ENCODE measurements at regions not wholly inside any gene's neighbourhood (a gene's known extent, or its start where the extent isn't known, plus 50 kb on each side); places are given as distances from the start of the nearest gene placed in this dataset.
A peak's percentile ranks its signal among the peaks of the same experiment; 100 is the strongest.

- TF ChIP-seq ZNF101 (CRISPR knock-in tag; IDR thresholded peaks at IDR 0.05; ENCODE audit: borderline replicate concordance, low read depth): no peak; the same call in 1 of the 2 replicates
- TF ChIP-seq ZNF782 (CRISPR knock-in tag; IDR thresholded peaks at IDR 0.05; ENCODE audit: borderline replicate concordance): peak; percentile 82
- peak; percentile 75; the same call in 1 of the 2 replicates for TF ChIP-seq ZNF160 (CRISPR knock-in tag; IDR thresholded peaks at IDR 0.05)
- peak; percentile 95 for TF ChIP-seq ZNF138 (CRISPR knock-in tag; IDR thresholded peaks at IDR 0.05; ENCODE audit: low read depth)
- peak; percentile 75 for TF ChIP-seq ZNF230 (CRISPR knock-in tag; IDR thresholded peaks at IDR 0.05)
- no peak for TF ChIP-seq ATF1 (CRISPR knock-in tag; IDR thresholded peaks at IDR 0.05)
- TF ChIP-seq SMYD3 (CRISPR knock-in tag; IDR thresholded peaks at IDR 0.05): peak; percentile 80
- TF ChIP-seq, protein P1, sequence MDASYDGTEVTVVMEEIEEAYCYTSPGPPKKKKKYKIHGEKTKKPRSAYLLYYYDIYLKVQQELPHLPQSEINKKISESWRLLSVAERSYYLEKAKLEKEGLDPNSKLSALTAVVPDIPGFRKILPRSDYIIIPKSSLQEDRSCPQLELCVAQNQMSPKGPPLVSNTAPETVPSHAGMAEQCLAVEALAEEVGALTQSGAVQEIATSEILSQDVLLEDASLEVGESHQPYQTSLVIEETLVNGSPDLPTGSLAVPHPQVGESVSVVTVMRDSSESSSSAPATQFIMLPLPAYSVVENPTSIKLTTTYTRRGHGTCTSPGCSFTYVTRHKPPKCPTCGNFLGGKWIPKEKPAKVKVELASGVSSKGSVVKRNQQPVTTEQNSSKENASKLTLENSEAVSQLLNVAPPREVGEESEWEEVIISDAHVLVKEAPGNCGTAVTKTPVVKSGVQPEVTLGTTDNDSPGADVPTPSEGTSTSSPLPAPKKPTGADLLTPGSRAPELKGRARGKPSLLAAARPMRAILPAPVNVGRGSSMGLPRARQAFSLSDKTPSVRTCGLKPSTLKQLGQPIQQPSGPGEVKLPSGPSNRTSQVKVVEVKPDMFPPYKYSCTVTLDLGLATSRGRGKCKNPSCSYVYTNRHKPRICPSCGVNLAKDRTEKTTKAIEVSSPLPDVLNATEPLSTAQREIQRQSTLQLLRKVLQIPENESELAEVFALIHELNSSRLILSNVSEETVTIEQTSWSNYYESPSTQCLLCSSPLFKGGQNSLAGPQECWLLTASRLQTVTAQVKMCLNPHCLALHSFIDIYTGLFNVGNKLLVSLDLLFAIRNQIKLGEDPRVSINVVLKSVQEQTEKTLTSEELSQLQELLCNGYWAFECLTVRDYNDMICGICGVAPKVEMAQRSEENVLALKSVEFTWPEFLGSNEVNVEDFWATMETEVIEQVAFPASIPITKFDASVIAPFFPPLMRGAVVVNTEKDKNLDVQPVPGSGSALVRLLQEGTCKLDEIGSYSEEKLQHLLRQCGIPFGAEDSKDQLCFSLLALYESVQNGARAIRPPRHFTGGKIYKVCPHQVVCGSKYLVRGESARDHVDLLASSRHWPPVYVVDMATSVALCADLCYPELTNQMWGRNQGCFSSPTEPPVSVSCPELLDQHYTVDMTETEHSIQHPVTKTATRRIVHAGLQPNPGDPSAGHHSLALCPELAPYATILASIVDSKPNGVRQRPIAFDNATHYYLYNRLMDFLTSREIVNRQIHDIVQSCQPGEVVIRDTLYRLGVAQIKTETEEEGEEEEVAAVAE (CRISPR knock-in tag; IDR thresholded peaks at IDR 0.05; ENCODE audit: borderline replicate concordance): 0 out of 2 replicates have a peak, but pooled peaks have one; percentile 72
- no peak for TF ChIP-seq ZFP36 (IDR thresholded peaks at IDR 0.05; ENCODE audit: borderline replicate concordance, low read depth, low read length, partially characterized antibody)
- TF ChIP-seq SRSF4 (IDR thresholded peaks at IDR 0.05; ENCODE audit: low read depth, low read length, poor library complexity, severe bottlenecking): no peak
- peak; percentile 91 for TF ChIP-seq POGK (CRISPR knock-in tag; conservative IDR thresholded peaks at IDR 0.05)
- peak; percentile 94 for TF ChIP-seq ARID2 (CRISPR knock-in tag; IDR thresholded peaks at IDR 0.05; ENCODE audit: borderline replicate concordance)
- TF ChIP-seq, protein P2, sequence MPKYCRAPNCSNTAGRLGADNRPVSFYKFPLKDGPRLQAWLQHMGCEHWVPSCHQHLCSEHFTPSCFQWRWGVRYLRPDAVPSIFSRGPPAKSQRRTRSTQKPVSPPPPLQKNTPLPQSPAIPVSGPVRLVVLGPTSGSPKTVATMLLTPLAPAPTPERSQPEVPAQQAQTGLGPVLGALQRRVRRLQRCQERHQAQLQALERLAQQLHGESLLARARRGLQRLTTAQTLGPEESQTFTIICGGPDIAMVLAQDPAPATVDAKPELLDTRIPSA (CRISPR knock-in tag; IDR thresholded peaks at IDR 0.05; ENCODE audit: borderline replicate concordance): 0 out of 2 replicates have a peak, but pooled peaks have one; percentile 90
- no peak for TF ChIP-seq ZFP90 (CRISPR knock-in tag; IDR thresholded peaks at IDR 0.05; ENCODE audit: borderline replicate concordance)
- TF ChIP-seq TCF12 (IDR thresholded peaks at IDR 0.05): no peak
- no peak; the same call in 1 of the 2 replicates for TF ChIP-seq TCF12 (CRISPR knock-in tag; IDR thresholded peaks at IDR 0.05)
- no peak for TF ChIP-seq ZNF850 (CRISPR knock-in tag; conservative IDR thresholded peaks at IDR 0.05)
- TF ChIP-seq FOXK2 (IDR thresholded peaks at IDR 0.05): no peak
- peak; percentile 72 for TF ChIP-seq HDAC2 (CRISPR knock-in tag; IDR thresholded peaks at IDR 0.05)
- no peak for TF ChIP-seq ZNF460 (CRISPR knock-in tag; IDR thresholded peaks at IDR 0.05; ENCODE audit: borderline replicate concordance)
- TF ChIP-seq ZNF383 (CRISPR knock-in tag; IDR thresholded peaks at IDR 0.05; ENCODE audit: borderline replicate concordance): no peak
Measured at GRCh38 chr6:27630727-27631608, 158.1 kb upstream of the ZNF184 start (continued).

Data from HepG2 (cell line).